Parathyroid adenoma (tissue), 2 donors: ENCODE measurements at regions not wholly inside any gene's neighbourhood (a gene's known extent, or its start where the extent isn't known, plus 50 kb on each side); places are given as distances from the start of the nearest gene placed in this dataset.
A peak's percentile ranks its signal among the peaks of the same experiment; 100 is the strongest.
"Not testable (repeated sequence)": the region's sequence is repeated elsewhere in the genome, so short reads cannot be mapped to it uniquely, and the experiment has no call there.

Experiments used
- H2AFZ ChIP-seq: fragments of 300-600 bp; sonication (generic); one replicate; pipeline ENCODE4 v1.7.0; 2017; ENCODE audit warnings: antibody characterized with exemption, mild to moderate bottlenecking
- H3K27ac ChIP-seq: fragments of 300-600 bp; sonication (generic); one replicate; pipeline ENCODE4 v1.7.0; 2017
- H3K27me3 ChIP-seq: fragments of 300-600 bp; sonication (generic); one replicate; pipeline ENCODE4 v1.7.0; 2017; ENCODE audit warnings: low read length; ENCODE audit not compliant: control insufficient read depth, insufficient read depth
- H3K36me3 ChIP-seq: fragments of 300-600 bp; sonication (generic); one replicate; pipeline ENCODE4 v1.7.0; 2017; ENCODE audit warnings: low read length; ENCODE audit not compliant: control insufficient read depth, insufficient read depth
- H3K4me1 ChIP-seq: fragments of 300-600 bp; sonication (generic); one replicate; pipeline ENCODE4 v1.7.0; 2017; ENCODE audit warnings: control low read depth
- H3K4me2 ChIP-seq: fragments of 300-600 bp; sonication (generic); one replicate; pipeline ENCODE4 v1.7.0; 2017; ENCODE audit warnings: low read length
- H3K4me3 ChIP-seq: fragments of 300-600 bp; sonication (generic); one replicate; pipeline ENCODE4 v1.7.0; 2017; ENCODE audit warnings: low read depth, low read length
- H3K79me2 ChIP-seq: fragments of 300-600 bp; sonication (generic); one replicate; pipeline ENCODE4 v1.7.0; 2017; ENCODE audit warnings: control low read depth
- H3K9ac ChIP-seq: fragments of 300-600 bp; sonication (generic); one replicate; pipeline ENCODE4 v1.7.0; 2017; ENCODE audit warnings: mild to moderate bottlenecking
- H3K9me3 ChIP-seq: fragments of 300-600 bp; sonication (generic); one replicate; pipeline ENCODE4 v1.7.0; 2017; ENCODE audit warnings: low read length; ENCODE audit not compliant: control insufficient read depth
- TF ChIP-seq, protein P1 (sequence below): fragments of 300-600 bp; sonication (generic); IDR thresholded peaks from one replicate; pipeline ENCODE4 v1.7.0; 2017; ENCODE audit warnings: antibody characterized with exemption, mild to moderate bottlenecking
- donor health status: primary hyperparathyroidism.

DNA sequence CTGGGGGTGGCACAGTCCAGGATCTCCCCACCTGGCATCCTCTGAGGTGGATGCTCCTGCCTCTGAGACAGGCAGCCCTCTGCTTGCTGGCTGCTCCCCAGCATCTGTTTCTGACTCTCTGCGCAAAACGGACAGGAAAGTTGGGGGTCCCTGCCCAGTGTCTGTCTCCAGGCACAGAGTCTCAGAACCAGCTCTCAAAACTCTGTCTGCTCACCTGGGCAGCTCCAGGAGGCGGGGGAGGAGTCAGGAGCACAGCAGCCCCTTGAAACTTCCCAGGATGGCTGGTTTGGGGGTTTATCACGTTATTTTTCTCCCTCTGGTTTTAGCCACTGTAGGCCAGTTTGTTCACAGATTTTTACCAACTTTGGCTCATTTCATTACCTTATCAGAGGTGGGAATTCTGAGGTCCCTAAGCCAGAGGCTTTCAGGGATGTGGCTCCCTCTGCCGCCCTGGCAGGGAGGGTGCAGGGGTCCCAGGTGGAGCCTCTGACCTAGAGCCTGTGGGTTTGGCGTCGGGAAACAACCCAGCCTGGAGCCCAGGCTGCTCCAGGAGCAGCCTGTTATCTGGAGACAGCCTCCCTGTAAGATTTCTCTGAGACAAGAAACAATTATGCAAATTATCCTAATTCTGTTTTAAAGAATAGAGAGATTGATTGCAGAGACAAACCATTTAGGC is 334.1 kb downstream of the CACNA1B start:
- not testable (repeated sequence) for H3K4me2 ChIP-seq, H3K27me3 ChIP-seq, H3K79me2 ChIP-seq, H2AFZ ChIP-seq, H3K36me3 ChIP-seq, H3K4me1 ChIP-seq, H3K27ac ChIP-seq, H3K9ac ChIP-seq, H3K9me3 ChIP-seq, H3K4me3 ChIP-seq
- TF ChIP-seq, protein P1, sequence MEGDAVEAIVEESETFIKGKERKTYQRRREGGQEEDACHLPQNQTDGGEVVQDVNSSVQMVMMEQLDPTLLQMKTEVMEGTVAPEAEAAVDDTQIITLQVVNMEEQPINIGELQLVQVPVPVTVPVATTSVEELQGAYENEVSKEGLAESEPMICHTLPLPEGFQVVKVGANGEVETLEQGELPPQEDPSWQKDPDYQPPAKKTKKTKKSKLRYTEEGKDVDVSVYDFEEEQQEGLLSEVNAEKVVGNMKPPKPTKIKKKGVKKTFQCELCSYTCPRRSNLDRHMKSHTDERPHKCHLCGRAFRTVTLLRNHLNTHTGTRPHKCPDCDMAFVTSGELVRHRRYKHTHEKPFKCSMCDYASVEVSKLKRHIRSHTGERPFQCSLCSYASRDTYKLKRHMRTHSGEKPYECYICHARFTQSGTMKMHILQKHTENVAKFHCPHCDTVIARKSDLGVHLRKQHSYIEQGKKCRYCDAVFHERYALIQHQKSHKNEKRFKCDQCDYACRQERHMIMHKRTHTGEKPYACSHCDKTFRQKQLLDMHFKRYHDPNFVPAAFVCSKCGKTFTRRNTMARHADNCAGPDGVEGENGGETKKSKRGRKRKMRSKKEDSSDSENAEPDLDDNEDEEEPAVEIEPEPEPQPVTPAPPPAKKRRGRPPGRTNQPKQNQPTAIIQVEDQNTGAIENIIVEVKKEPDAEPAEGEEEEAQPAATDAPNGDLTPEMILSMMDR = peak; percentile 38

DNA sequence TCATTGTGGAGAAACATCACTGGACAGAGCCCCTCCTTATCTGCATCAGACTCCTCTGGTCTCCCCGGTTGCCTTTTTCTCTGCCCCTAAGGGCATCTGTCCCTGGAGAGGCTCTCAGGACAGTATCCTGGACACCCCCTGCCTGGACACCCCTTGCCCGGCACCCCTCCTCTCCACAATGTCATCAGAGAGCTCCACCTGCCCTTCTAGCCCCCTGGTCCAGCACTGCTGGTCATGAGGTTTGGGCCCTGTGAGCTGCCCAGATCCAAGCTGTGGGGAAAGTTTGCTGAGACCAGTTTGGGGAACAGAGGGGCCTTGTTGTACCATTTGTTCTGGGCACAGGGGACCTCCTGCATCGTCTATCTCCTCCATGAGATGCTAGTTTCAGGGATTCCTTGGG is 335.2 kb downstream of the CACNA1B start:
- H3K4me1 ChIP-seq, H3K9me3 ChIP-seq, H3K27me3 ChIP-seq, H3K4me3 ChIP-seq, H3K36me3 ChIP-seq, H2AFZ ChIP-seq, H3K4me2 ChIP-seq, H3K9ac ChIP-seq, H3K79me2 ChIP-seq, H3K27ac ChIP-seq: not testable (repeated sequence)

GRCh38 chr9:138213748-138214147 is 336.2 kb downstream of the CACNA1B start:
- not testable (repeated sequence) for H3K9ac ChIP-seq, H3K4me2 ChIP-seq, H3K4me3 ChIP-seq, H3K27me3 ChIP-seq, H3K9me3 ChIP-seq, H3K27ac ChIP-seq, H3K36me3 ChIP-seq, H3K79me2 ChIP-seq, H3K4me1 ChIP-seq, H2AFZ ChIP-seq

- H3K4me2 ChIP-seq, H3K27ac ChIP-seq, H3K79me2 ChIP-seq, H3K4me3 ChIP-seq, H2AFZ ChIP-seq, H3K9ac ChIP-seq, H3K36me3 ChIP-seq, H3K4me1 ChIP-seq, H3K9me3 ChIP-seq, H3K27me3 ChIP-seq: not testable (repeated sequence)
Measured at GRCh38 chr9:138214548-138214947, 337.0 kb downstream of the CACNA1B start.

- not testable (repeated sequence) for H3K36me3 ChIP-seq, H3K9me3 ChIP-seq, H2AFZ ChIP-seq, H3K4me2 ChIP-seq, H3K79me2 ChIP-seq, H3K4me3 ChIP-seq, H3K27ac ChIP-seq, H3K4me1 ChIP-seq, H3K9ac ChIP-seq, H3K27me3 ChIP-seq
Measured at GRCh38 chr9:138215588-138215987, 338.0 kb downstream of the CACNA1B start.

GRCh38 chr9:138216817-138217216 is 339.2 kb downstream of the CACNA1B start:
- H3K4me1 ChIP-seq, H3K79me2 ChIP-seq, H3K36me3 ChIP-seq, H3K9ac ChIP-seq, H3K4me2 ChIP-seq, H3K9me3 ChIP-seq, H3K27ac ChIP-seq, H3K4me3 ChIP-seq, H2AFZ ChIP-seq, H3K27me3 ChIP-seq: not testable (repeated sequence)

GRCh38 chr9:138217284-138217850 is 339.8 kb downstream of the CACNA1B start:
- not testable (repeated sequence) for H3K36me3 ChIP-seq, H3K9ac ChIP-seq, H3K9me3 ChIP-seq, H3K4me1 ChIP-seq, H3K27me3 ChIP-seq, H3K79me2 ChIP-seq, H3K4me2 ChIP-seq, H2AFZ ChIP-seq, H3K4me3 ChIP-seq, H3K27ac ChIP-seq

- not testable (repeated sequence) for H3K4me3 ChIP-seq, H3K27ac ChIP-seq
Measured at GRCh38 chr9:138219249-138219648, 341.7 kb downstream of the CACNA1B start.

DNA sequence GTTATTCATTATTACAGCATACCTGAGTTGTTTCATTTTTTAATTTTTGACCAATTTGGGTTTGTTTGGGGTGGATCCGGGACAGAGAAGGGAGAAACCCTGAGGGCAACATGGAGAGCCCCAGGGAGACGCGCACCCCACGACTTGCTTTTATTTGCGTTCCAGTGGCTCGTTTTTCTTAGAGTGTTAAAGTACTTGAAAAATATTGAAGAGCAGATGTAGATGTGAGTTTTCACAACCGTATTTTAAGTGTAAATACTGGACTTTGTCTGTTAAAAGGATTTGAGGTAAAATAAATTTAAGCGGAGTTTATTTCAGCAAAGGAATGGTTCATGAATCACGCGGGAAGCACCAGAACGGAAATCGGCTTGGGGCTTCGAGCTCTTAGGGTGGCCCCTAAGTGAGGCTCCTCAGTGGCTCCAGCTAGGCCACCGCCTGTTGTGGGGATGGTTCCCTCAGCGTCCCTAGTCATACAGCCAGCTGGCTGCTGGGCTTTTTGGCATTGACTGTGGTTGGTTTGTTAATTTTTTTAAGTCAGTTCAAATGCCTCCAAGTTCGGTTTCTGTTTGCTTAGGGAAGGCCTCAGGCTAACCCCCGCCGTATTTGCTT is 344.0 kb downstream of the CACNA1B start:
- not testable (repeated sequence) for H2AFZ ChIP-seq, H3K4me2 ChIP-seq, H3K9me3 ChIP-seq, H3K9ac ChIP-seq, H3K27ac ChIP-seq, H3K4me3 ChIP-seq, H3K36me3 ChIP-seq, H3K27me3 ChIP-seq, H3K79me2 ChIP-seq, H3K4me1 ChIP-seq

More at GRCh38 chr9:138219249-138219648, 341.7 kb downstream of the CACNA1B start:
- H3K4me1 ChIP-seq, H3K79me2 ChIP-seq, H3K9ac ChIP-seq, H3K4me2 ChIP-seq, H3K9me3 ChIP-seq, H3K36me3 ChIP-seq, H2AFZ ChIP-seq, H3K27me3 ChIP-seq: not testable (repeated sequence)

DNA sequence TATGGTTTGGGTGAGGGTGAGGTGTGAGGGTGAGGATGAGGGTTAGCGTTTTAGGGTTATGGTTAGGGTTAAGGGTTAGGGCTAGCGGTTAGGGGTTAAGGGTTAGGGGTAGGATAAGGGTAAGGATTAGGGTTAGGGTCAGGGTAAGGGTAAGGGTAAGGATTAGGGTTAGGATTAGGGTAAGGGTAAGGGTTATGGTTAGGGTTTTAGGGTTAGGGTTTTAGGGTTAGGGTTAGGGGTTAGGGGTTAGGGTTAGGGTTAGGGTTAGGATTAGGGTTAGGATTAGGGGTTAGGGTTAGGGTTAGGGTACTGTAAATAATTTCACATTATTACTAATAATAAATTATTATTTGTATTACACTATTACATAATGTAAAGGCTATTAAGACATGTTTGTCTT is 359.5 kb downstream of the CACNA1B start:
- not testable (repeated sequence) for H3K9ac ChIP-seq, H3K4me3 ChIP-seq, H3K79me2 ChIP-seq, H3K4me2 ChIP-seq, H3K27ac ChIP-seq, H3K4me1 ChIP-seq, H3K27me3 ChIP-seq, H3K36me3 ChIP-seq, H2AFZ ChIP-seq, H3K9me3 ChIP-seq
